ENCODE measurements at regions not wholly inside any gene's neighbourhood (a gene's known extent, or its start where the extent isn't known, plus 50 kb on each side); places are given as distances from the start of the nearest gene placed in this dataset.
"Not testable (repeated sequence)": the region's sequence is repeated elsewhere in the genome, so short reads cannot be mapped to it uniquely, and the experiment has no call there.

DNA sequence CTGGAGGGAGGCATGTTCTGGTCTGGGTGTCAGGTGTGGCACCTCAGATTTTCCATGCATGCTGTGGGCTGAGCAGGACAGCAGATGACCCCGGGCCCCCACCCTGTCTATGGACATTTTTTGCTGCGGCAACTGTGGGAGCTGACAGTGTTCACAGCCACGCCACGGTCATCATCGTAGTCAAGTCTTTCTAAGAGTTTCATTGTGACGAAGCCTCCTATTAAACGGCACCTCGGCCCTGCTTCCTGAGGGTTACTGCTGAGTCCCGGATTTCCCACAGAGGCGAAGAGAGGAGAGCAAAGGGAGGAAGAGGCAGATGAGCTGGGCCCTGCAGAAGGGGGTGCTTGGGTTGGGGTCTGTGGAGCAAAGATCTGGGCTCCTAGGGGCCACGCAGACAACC, 152.1 kb upstream of the POTEB2 start:
- DNase-seq = not testable (repeated sequence)

DNA sequence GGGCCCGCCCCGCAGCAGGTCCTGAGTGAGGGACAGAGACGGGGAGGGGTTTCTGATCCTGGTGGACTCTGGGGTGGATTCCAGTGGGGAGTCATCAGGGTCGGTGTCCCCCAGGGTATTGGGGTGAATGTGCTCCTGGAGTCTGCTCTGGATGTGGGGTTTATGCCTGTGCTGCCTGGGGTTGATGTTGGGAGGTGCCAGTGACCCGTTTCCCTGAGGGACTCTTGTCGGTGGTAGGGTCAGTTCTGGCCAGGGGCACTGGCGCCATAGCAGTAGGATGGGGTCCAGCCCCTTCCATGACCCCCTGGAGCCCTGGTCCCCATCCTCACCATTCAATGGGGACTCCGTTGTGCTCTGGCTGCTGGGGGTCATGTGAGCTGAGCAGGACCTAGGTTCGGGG, 151.2 kb upstream of the POTEB2 start:
- not testable (repeated sequence) for DNase-seq

DNA sequence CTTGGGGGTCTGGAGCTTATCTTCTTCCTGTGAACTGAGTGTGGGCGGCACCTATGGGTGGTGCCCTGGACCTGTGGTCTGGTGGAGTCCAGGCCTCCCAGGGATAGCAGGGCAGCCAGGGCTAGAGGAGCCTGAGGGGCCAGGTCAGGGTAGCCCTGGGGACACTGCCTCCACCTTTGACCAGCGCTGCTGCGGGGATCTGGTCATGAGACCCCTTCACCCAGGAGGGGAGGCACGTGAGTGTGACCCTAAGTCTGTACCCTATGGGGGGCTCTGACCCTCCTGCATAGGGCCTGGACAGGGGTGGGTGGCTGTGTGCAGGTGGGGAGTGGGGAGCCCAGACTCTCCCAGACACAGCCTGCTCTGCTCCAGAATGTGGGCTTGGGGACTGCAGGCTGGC, 150.5 kb upstream of the POTEB2 start:
- DNase-seq = not testable (repeated sequence)

DNA sequence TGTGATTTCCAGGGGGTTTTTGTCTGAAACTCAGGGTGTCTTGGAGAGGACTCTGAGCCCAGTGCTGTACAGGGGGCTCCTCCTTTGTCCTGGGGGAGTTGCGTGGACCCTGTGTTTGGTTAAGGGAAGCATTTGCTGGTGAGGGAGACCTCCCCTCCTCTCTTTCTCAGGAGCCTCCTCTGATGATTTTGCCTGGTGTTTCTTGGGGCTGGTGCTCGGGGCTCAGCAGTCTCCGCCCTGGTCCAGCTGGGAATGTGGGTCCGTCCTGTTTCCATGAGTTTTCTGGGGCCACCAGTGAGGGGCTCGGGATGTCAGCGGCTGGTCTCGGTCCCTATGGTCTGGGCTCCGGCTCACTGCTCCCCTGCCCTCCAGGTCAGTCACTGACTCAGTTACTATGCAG, 149.1 kb upstream of the POTEB2 start:
- not testable (repeated sequence) for DNase-seq

DNA sequence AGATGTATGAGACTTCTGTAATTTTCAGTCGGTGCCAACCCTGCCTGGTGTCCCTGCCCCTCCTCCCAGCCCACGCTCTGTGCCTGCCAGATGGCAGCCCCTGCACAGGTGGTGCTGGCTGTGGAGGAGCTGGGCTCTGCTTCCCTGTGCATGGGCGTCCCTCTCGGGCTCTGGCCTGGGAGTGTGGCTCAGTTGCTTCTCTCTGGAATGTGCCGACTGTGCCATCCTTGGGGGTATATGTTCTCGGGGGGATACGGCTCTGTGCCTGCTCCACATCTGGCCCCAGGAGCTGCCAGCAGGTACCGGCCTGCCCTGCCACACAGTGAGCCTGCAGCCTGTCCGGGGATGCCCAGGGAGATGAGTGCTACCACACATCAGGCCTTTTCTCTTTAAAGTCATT, 147.2 kb upstream of the POTEB2 start:
- not testable (repeated sequence) for DNase-seq

DNA sequence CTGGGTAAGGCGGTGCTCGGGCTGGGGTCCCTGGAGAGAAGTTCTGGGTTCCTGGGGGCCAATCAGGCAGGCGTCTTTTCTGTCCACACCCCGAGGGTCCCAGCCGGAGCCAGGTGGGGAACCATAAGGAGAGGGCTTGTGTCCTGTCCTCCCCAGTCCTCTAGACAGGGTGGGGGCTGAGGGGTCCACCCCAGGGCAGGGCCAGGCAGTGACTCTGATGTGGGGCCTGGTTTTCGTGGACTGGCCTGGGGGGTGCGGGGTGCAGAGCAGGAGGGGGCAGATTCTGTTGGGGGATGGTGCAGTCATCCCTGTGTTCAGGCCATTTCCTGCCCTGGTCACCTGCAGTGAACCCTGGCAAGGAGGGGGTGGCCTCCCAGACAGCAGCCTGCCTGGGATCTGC, 143.5 kb upstream of the POTEB2 start:
- not testable (repeated sequence) for DNase-seq

DNA sequence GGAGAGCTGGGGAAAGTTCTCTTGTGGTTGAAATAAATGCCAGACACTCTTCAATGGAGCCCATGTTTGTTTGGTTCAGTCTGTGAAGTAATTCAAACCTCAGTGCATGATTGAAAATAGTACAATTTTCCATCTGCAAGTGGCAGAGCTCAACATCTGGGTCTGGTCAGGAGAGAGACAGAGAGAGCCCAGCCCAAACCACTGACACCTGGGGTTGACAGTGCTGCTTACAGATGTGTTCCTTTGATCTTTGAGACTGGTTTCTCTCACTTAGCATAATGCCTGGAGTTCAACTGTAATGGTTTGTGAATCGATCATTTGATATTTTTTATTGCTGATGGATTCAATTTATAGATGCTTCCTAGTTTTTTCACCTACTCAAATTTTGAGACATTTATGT, 137.3 kb upstream of the POTEB2 start:
- not testable (repeated sequence) for DNase-seq

DNA sequence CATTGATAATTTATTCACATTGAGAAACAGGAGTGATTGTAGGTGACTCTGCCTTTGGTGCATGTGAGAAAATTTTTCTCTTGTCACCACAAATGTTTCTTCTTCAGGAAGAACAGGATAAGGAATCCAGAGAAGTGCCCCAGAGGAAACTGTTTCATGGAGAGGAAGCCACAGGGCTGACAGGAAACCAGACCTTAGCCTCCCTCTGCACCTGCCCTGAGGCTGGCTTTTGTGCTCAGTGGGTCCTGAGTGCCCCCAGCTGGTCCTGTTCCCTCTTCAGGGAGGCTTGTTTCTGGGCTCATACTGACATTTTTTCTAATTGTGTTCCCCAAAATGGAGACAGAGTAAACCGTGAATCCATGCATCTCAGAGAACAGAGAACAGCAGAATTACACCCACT, 135.8 kb upstream of the POTEB2 start:
- DNase-seq = not testable (repeated sequence)

DNA sequence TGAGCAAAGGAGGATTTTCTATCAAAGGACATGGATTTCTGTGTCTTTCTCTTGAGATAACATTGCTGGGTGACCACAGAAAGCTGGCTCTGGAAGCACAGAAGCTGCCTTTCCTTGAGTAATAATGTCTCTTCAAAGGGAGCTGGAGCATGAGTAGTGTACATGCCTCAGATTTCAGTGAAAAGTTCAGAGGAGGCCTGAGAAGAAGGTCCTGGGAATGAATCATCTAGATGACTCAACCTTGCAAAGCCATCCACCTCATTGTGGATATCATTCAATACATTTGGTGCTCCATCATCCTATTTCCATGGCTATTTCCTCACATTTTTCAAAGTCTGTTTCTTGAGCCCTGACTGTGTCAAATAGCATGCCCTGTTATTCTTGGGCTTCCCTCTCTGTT, 125.6 kb upstream of the POTEB2 start:
- not testable (repeated sequence) for DNase-seq

DNA sequence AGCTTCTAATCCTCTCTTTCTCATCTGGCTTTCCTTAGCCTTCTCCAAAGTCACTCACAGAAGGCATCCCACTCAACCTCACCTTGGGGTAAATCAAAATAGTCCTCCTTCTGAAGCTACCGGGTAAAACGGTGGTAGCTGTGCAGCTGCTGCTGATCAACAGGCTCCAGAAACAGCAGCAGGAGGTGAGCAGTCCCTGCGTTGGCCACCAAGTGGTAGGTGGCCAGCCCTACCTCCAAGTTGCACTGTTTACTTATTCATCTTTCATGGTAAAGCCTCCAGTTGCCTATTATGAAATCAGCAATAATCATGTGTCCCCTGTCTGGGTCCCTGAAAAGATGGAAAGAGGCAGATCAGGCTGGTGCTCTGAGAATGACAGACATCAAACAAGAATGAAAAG, 125.1 kb upstream of the POTEB2 start:
- not testable (repeated sequence) for DNase-seq

DNA sequence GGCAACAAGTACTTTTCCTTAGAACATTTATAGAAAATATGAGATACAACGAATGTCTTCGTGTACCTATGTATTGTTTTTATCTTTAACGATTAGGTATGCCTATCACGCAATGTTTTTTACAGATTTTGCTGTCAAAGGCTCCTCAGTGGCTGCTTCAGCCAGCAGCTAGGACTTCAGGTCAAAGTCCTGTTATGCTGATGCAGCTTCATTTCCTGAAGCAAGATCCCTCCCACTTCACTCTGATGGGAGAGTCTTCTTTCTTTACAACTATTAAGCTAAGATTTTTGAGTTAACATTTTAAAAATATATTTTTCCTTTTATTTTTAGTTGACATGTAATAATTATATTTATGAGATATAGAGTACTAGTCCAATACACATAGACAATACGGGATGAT, 120.7 kb upstream of the POTEB2 start:
- not testable (repeated sequence) for DNase-seq

DNA sequence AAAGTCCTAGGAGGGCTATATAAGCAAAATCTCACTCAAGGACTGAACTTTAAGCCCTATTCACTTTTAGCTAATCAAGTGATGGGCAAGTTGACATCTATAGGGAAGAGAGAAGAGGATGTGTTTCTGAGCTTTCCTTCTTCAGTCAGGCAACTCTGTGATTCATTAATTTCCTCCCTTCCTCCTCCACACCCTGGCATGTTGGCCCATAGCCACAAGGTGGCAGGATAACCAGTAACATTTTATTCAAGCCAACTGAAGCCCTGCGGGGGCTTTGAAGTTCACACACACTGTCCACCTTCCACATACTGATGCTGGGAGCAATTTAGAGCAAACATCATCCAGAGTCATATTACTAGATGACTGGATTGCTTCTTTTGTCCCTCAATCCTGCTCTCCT, 111.9 kb upstream of the POTEB2 start:
- DNase-seq = not testable (repeated sequence)

DNA sequence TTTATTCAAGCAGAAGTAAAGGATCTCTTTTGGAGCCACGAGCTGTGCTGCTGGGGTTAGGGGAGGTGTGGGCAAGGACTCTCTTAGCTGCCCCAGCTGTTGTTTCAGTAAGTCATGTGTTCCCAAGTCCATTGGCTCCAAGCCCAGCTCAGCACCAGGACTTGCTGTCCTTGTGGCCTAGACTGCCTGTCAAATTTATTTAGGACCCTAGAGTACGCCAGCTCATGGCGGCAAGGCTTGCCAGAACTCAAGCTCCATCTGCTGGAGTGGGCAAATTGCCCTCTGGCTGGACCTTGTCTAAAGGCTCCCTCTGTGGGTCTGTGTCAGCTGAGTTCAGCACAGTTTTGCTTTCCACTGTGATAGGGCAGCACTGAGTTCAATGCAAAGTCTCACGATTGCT, 106.6 kb upstream of the POTEB2 start:
- DNase-seq = not testable (repeated sequence)

DNA sequence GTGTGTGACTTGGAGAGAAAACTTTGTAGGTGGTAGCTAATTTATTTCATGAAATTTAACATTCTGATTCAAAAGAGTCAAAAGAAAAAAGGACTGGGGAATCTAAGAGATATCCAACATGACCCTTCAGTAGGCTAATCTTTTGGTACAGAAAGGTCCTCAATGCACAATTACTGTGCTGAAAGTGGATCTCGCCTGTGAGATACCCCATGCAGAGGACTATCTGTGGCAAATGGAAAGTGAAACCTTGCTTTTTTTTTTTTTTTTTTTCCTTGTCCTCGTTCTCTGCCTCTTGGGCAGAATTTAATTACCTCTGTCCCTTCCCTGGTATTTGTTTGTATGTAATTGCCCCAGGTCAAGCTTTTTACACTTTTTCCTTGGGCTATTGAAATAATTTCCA, 93.2 kb upstream of the POTEB2 start:
- not testable (repeated sequence) for DNase-seq

DNA sequence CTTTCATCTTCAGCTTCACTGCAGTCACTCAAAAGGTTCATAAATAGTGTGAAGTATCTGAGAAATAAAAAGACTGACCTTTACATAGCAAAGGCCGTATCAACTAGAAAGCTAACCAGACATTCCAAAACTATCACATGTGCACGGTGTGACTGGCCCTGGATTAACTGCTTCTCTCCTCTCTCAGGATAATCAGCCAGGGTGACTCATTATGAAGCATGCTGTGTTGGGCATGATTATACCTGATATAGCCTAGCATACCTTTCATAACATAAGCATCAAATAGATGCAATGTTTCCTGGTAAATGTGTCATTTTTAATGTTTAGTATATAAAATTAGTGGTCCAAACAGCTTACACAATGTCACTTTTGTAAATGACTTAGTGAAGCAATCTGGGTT, 63.2 kb upstream of the POTEB2 start:
- not testable (repeated sequence) for DNase-seq

Data from activated CD4-positive, alpha-beta T cell treated with anti-CD3 and anti-CD28 coated beads for 4 hours (primary cell).